ENCODE measurements at regions not wholly inside any gene's neighbourhood (a gene's known extent, or its start where the extent isn't known, plus 50 kb on each side); places are given as distances from the start of the nearest gene placed in this dataset.
A peak's percentile ranks its signal among the peaks of the same experiment; 100 is the strongest.

- no peak for ATAC-seq
- BruUV-seq (replicated peaks) = TSS peak; percentile 86
- DNase-seq (ENCODE audit: low read depth, low spot score) = no peak
- intact Hi-C loops (cut with micrococcal nuclease; ENCODE audit: unreplicated experiment) (loop anchor here (5.0 to 10.0 kb wide), 2 partner anchors 164 to 178 kb away; no protein-coding TSS in a partner anchor), in situ Hi-C loops (cut with HindIII; ENCODE audit: low pct_unique_long_range_greater_than_20kb, low sequenced_read_pairs) (no loop called here)
- H3K27ac ChIP-seq (ENCODE audit: low read length) = peak overlapping the region; percentile 99
- H3K36me3 ChIP-seq (ENCODE audit: control insufficient read depth, insufficient read depth, low read length) = no peaks in the 10 kb centered on the region; the same call in 1 of the 2 replicates
- no peaks in the 10 kb centered on the region for H3K9me3 ChIP-seq (ENCODE audit: control insufficient read depth, insufficient read depth, low read depth, low read length)
- no peaks in the 10 kb centered on the region for H3K27me3 ChIP-seq (ENCODE audit: control insufficient read depth, insufficient read depth, low read length)
- POLR2A ChIA-PET = no interaction called here
- TF ChIP-seq, protein P1, sequence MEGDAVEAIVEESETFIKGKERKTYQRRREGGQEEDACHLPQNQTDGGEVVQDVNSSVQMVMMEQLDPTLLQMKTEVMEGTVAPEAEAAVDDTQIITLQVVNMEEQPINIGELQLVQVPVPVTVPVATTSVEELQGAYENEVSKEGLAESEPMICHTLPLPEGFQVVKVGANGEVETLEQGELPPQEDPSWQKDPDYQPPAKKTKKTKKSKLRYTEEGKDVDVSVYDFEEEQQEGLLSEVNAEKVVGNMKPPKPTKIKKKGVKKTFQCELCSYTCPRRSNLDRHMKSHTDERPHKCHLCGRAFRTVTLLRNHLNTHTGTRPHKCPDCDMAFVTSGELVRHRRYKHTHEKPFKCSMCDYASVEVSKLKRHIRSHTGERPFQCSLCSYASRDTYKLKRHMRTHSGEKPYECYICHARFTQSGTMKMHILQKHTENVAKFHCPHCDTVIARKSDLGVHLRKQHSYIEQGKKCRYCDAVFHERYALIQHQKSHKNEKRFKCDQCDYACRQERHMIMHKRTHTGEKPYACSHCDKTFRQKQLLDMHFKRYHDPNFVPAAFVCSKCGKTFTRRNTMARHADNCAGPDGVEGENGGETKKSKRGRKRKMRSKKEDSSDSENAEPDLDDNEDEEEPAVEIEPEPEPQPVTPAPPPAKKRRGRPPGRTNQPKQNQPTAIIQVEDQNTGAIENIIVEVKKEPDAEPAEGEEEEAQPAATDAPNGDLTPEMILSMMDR (IDR thresholded peaks at IDR 0.05) = no peak
- no peak for TF ChIP-seq SIN3A (IDR thresholded peaks at IDR 0.05; ENCODE audit: borderline replicate concordance, insufficient read depth, low read depth, low read length)
- no peak for TF ChIP-seq POLR2AphosphoS5 (IDR thresholded peaks at IDR 0.05; ENCODE audit: low read depth, low read length)
- TF ChIP-seq, protein P2, sequence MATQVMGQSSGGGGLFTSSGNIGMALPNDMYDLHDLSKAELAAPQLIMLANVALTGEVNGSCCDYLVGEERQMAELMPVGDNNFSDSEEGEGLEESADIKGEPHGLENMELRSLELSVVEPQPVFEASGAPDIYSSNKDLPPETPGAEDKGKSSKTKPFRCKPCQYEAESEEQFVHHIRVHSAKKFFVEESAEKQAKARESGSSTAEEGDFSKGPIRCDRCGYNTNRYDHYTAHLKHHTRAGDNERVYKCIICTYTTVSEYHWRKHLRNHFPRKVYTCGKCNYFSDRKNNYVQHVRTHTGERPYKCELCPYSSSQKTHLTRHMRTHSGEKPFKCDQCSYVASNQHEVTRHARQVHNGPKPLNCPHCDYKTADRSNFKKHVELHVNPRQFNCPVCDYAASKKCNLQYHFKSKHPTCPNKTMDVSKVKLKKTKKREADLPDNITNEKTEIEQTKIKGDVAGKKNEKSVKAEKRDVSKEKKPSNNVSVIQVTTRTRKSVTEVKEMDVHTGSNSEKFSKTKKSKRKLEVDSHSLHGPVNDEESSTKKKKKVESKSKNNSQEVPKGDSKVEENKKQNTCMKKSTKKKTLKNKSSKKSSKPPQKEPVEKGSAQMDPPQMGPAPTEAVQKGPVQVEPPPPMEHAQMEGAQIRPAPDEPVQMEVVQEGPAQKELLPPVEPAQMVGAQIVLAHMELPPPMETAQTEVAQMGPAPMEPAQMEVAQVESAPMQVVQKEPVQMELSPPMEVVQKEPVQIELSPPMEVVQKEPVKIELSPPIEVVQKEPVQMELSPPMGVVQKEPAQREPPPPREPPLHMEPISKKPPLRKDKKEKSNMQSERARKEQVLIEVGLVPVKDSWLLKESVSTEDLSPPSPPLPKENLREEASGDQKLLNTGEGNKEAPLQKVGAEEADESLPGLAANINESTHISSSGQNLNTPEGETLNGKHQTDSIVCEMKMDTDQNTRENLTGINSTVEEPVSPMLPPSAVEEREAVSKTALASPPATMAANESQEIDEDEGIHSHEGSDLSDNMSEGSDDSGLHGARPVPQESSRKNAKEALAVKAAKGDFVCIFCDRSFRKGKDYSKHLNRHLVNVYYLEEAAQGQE (IDR thresholded peaks at IDR 0.05; ENCODE audit: insufficient read depth in 1 of 2, low read depth in 2 of 2, low read length in 1 of 2) = no peak
- TF ChIP-seq TCF7L2 (IDR thresholded peaks at IDR 0.05; ENCODE audit: low read depth, low read length) = no peak
- peaks cover 21% of the 10 kb centered on the region for H3K4me1 ChIP-seq (ENCODE audit: control insufficient read depth, insufficient read depth, low read length)
- CTCF ChIA-PET = interaction anchor here (0.7 kb wide), 1 partner anchor 129 kb away, joined by 3 read pairs; no protein-coding TSS in a partner anchor
- H3K4me3 ChIP-seq (ENCODE audit: low read depth in 2 of 2, low read length in 2 of 2) = peak overlapping the region; percentile 70 to 88
These were observed 297.7 kb downstream of the PTPRC start for GRCh38 chr1:198936371-198937083.

GRCh38 chr1:198937231-198938031 lies 298.6 kb downstream of the PTPRC start:
- no peaks in the 10 kb centered on the region; the same call in 1 of the 2 replicates for H3K36me3 ChIP-seq (ENCODE audit: control insufficient read depth, insufficient read depth, low read length)
- ChIA-PET CTCF (interaction anchor here (0.6 to 0.8 kb wide), 2 partner anchors 176 to 284 kb away, joined by 3 read pairs; no protein-coding TSS in a partner anchor), POLR2A (no interaction called here)
- intact Hi-C loops (cut with micrococcal nuclease; ENCODE audit: unreplicated experiment) (loop anchor here (5.0 to 10.0 kb wide), 2 partner anchors 165 to 177 kb away; no protein-coding TSS in a partner anchor), in situ Hi-C loops (cut with HindIII; ENCODE audit: low pct_unique_long_range_greater_than_20kb, low sequenced_read_pairs) (no loop called here)
- BruUV-seq (replicated peaks) = no TSS peak
- peaks cover 13% of the 10 kb centered on the region for H3K4me1 ChIP-seq (ENCODE audit: control insufficient read depth, insufficient read depth, low read length)
- no peaks in the 10 kb centered on the region for H3K27me3 ChIP-seq (ENCODE audit: control insufficient read depth, insufficient read depth, low read length)
- H3K9me3 ChIP-seq (ENCODE audit: control insufficient read depth, insufficient read depth, low read depth, low read length) = no peaks in the 10 kb centered on the region
- TF ChIP-seq SIN3A (IDR thresholded peaks at IDR 0.05; ENCODE audit: borderline replicate concordance, insufficient read depth, low read depth, low read length) (no peak), TCF7L2 (IDR thresholded peaks at IDR 0.05; ENCODE audit: low read depth, low read length) (no peak; the same call in 1 of the 2 replicates), POLR2AphosphoS5 (IDR thresholded peaks at IDR 0.05; ENCODE audit: low read depth, low read length) (peak; percentile 79)
- TF ChIP-seq, protein P2 (IDR thresholded peaks at IDR 0.05; ENCODE audit: insufficient read depth in 1 of 2, low read depth in 2 of 2, low read length in 1 of 2) = no peak
- TF ChIP-seq, protein P1 (IDR thresholded peaks at IDR 0.05) = no peak
- H3K4me3 ChIP-seq (ENCODE audit: low read depth in 2 of 2, low read length in 2 of 2) = peak overlapping the region; percentile 70 to 88
- DNase-seq (ENCODE audit: low read depth, low spot score) (peak; percentile 84), ATAC-seq (peak; percentile 85)
- H3K27ac ChIP-seq (ENCODE audit: low read length) = peak overlapping the region; percentile 99
